MM.1S (cell line): ENCODE measurements at regions not wholly inside any gene's neighbourhood (a gene's known extent, or its start where the extent isn't known, plus 50 kb on each side); places are given as distances from the start of the nearest gene placed in this dataset.

Experiments used
- DNase-seq: peaks from one replicate; pipeline ENCODE4 v3.0.0-alpha.2; 2015
- H2AFZ ChIP-seq: fragments of 300-600 bp; sonication (generic); 2 replicates; pipeline ENCODE4 v1.6.0; 2016; ENCODE audit warnings: antibody characterized with exemption, low read length
- H3F3A ChIP-seq: fragments of 300-600 bp; sonication (generic); 2 replicates; pipeline ENCODE4 v1.6.1; 2016; ENCODE audit warnings: mild to moderate bottlenecking, antibody characterized with exemption, low read length, moderate library complexity, mixed read lengths; ENCODE audit not compliant: insufficient read depth
- H3K27ac ChIP-seq: fragments of 300-600 bp; sonication (generic); 2 replicates; pipeline ENCODE4 v1.5.1; 2016; ENCODE audit warnings: mild to moderate bottlenecking, low read length
- H3K27me3 ChIP-seq: fragments of 300-600 bp; sonication (generic); replicated peaks from 2 replicates; pipeline ENCODE4 v1.6.0; 2016; ENCODE audit warnings: low read length; ENCODE audit not compliant: insufficient read depth
- H3K36me3 ChIP-seq: fragments of 300-600 bp; sonication (generic); replicated peaks from 2 replicates; pipeline ENCODE4 v1.6.1; 2016; ENCODE audit warnings: mild to moderate bottlenecking, low read length, mixed read lengths; ENCODE audit not compliant: insufficient read depth
- H3K4me1 ChIP-seq: fragments of 300-600 bp; sonication (generic); 2 replicates; pipeline ENCODE4 v1.6.1; 2016; ENCODE audit warnings: low read length, mixed read lengths
- H3K4me2 ChIP-seq: fragments of 300-600 bp; sonication (generic); 2 replicates; pipeline ENCODE4 v1.6.0; 2016; ENCODE audit warnings: low read depth, low read length
- H3K4me3 ChIP-seq: fragments of 300-600 bp; sonication (generic); 2 replicates; pipeline ENCODE4 v1.5.1; 2016; ENCODE audit warnings: low read length, mixed read lengths
- H3K79me2 ChIP-seq: fragments of 300-600 bp; sonication (generic); 2 replicates; pipeline ENCODE4 v1.6.1; 2016; ENCODE audit warnings: mixed run types, low read length, mixed read lengths
- H3K9ac ChIP-seq: fragments of 300-600 bp; sonication (generic); 2 replicates; pipeline ENCODE4 v1.6.1; 2016; ENCODE audit warnings: low read length, mixed read lengths
- H3K9me2 ChIP-seq: fragments of 300-600 bp; sonication (generic); replicated peaks from 2 replicates; pipeline ENCODE4 v1.6.1; 2016; ENCODE audit warnings: mild to moderate bottlenecking, low read length, mixed read lengths; ENCODE audit not compliant: insufficient read depth
- H3K9me3 ChIP-seq: fragments of 300-600 bp; sonication (generic); replicated peaks from 2 replicates; pipeline ENCODE4 v1.6.1; 2016; ENCODE audit warnings: mild to moderate bottlenecking, low read length, mixed read lengths; ENCODE audit not compliant: insufficient read depth
- H4K20me1 ChIP-seq: fragments of 300-600 bp; sonication (generic); 2 replicates; pipeline ENCODE4 v1.6.1; 2016; ENCODE audit warnings: mild to moderate bottlenecking, low read length, moderate library complexity, mixed read lengths; ENCODE audit not compliant: insufficient read depth
- EZH2 ChIP-seq: fragments of 300-600 bp; sonication (generic); optimal IDR thresholded peaks from 2 replicates; pipeline ENCODE3; 2017; ENCODE audit warnings: low read depth, mild to moderate bottlenecking, antibody characterized with exemption, low read length, mixed read lengths
- EZH2phosphoT487 ChIP-seq: fragments of 300-600 bp; sonication (generic); IDR thresholded peaks from 2 replicates; pipeline ENCODE4 v1.6.1; 2018; ENCODE audit warnings: antibody characterized with exemption, low read length
- TF ChIP-seq, protein P1 (sequence below): fragments of 300-600 bp; sonication (generic); IDR thresholded peaks from 2 replicates; pipeline ENCODE4 v1.5.1; 2016; ENCODE audit warnings: antibody characterized with exemption, low read length, mixed read lengths

- Histone ChIP-seq H3K4me3 (no peak overlapping the region), H3K9me2 (no peaks in the 10 kb centered on the region), H3K4me1 (no peaks in the 10 kb centered on the region), H3K27me3 (no peaks in the 10 kb centered on the region), H3K4me2 (no peak overlapping the region), H3K9me3 (no peaks in the 10 kb centered on the region), H3F3A (no peaks in the 10 kb centered on the region), H4K20me1 (no peaks in the 10 kb centered on the region), H3K36me3 (no peaks in the 10 kb centered on the region), H3K9ac (no peak overlapping the region), H3K79me2 (no peaks in the 10 kb centered on the region), H3K27ac (no peak overlapping the region), H2AFZ (no peak overlapping the region)
- no peak for DNase-seq
- no peak for TF ChIP-seq EZH2
- TF ChIP-seq EZH2phosphoT487 = no peak
- TF ChIP-seq, protein P1, sequence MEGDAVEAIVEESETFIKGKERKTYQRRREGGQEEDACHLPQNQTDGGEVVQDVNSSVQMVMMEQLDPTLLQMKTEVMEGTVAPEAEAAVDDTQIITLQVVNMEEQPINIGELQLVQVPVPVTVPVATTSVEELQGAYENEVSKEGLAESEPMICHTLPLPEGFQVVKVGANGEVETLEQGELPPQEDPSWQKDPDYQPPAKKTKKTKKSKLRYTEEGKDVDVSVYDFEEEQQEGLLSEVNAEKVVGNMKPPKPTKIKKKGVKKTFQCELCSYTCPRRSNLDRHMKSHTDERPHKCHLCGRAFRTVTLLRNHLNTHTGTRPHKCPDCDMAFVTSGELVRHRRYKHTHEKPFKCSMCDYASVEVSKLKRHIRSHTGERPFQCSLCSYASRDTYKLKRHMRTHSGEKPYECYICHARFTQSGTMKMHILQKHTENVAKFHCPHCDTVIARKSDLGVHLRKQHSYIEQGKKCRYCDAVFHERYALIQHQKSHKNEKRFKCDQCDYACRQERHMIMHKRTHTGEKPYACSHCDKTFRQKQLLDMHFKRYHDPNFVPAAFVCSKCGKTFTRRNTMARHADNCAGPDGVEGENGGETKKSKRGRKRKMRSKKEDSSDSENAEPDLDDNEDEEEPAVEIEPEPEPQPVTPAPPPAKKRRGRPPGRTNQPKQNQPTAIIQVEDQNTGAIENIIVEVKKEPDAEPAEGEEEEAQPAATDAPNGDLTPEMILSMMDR = no peak
Measured at GRCh38 chr5:123949807-123950340, 437.9 kb downstream of the CSNK1G3 start.

DNA sequence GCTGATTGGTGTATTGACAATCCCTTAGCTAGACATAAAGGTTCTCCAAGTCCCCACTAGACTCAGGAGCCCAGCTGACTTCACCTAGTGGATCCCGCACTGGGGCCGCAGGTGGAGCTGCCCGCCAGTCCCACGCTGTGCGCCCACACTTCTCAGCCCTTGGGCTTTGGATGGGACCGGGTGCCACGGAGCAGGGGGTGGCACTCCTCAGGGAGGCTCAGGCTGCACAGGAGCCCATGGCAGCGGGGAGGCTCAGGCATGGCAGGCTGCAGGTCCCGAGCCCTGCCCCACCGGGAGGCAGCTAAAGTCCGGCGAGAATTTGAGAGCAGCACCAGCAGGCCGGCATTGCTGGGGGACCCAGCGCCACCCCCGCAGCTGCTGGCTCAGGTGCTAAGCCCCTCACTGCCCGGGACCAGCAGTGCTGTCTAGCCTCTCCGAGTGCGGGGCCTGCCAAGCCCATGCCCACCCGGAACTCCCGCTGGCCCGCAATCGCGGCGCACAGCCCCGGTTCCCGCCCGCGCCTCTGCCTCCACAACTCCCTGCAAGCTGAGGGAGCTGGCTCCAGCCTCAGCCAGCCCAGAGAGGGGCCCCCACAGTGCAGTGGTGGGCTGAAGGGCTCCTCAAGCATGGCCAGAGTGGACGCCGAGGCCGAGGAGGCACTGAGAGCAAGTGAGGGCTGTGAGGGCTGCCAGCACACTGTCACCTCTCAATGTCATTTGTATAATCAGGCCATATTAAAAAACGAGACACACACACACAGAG lies 437.2 kb downstream of the CSNK1G3 start:
- Histone ChIP-seq H3K27ac (no peak overlapping the region), H2AFZ (no peak overlapping the region), H3K4me1 (no peaks in the 10 kb centered on the region), H3F3A (no peaks in the 10 kb centered on the region), H3K9me3 (no peaks in the 10 kb centered on the region), H3K9ac (no peak overlapping the region), H3K4me2 (no peak overlapping the region), H4K20me1 (no peaks in the 10 kb centered on the region), H3K79me2 (no peaks in the 10 kb centered on the region), H3K36me3 (no peaks in the 10 kb centered on the region), H3K4me3 (no peak overlapping the region), H3K27me3 (no peaks in the 10 kb centered on the region), H3K9me2 (no peaks in the 10 kb centered on the region)
- DNase-seq = no peak
- no peak for TF ChIP-seq EZH2phosphoT487

GRCh38 chr5:123947797-123948196 lies 435.8 kb downstream of the CSNK1G3 start:
- no peak overlapping the region for H3K4me3 ChIP-seq
- no peaks in the 10 kb centered on the region for H3F3A ChIP-seq
- no peak for TF ChIP-seq EZH2
- TF ChIP-seq, protein P1 = no peak
- no peaks in the 10 kb centered on the region for H3K4me1 ChIP-seq
- H3K4me2 ChIP-seq = no peak overlapping the region
- no peak overlapping the region for H3K27ac ChIP-seq
- no peaks in the 10 kb centered on the region for H3K36me3 ChIP-seq
- no peaks in the 10 kb centered on the region for H3K79me2 ChIP-seq
- H3K9ac ChIP-seq = no peak overlapping the region
- no peaks in the 10 kb centered on the region for H3K27me3 ChIP-seq
- H2AFZ ChIP-seq = no peak overlapping the region
- H4K20me1 ChIP-seq = no peaks in the 10 kb centered on the region
- H3K9me3 ChIP-seq = no peaks in the 10 kb centered on the region
- DNase-seq = no peak
- no peaks in the 10 kb centered on the region for H3K9me2 ChIP-seq

- no peak overlapping the region for H2AFZ ChIP-seq
- H3K79me2 ChIP-seq = no peaks in the 10 kb centered on the region
- no peaks in the 10 kb centered on the region for H3K27me3 ChIP-seq
- no peak overlapping the region for H3K27ac ChIP-seq
- H3K9me2 ChIP-seq = no peaks in the 10 kb centered on the region
- H3F3A ChIP-seq = no peaks in the 10 kb centered on the region
- no peak overlapping the region for H3K9ac ChIP-seq
- no peak overlapping the region for H3K4me2 ChIP-seq
- no peak for TF ChIP-seq EZH2
- TF ChIP-seq, protein P1 = no peak
- TF ChIP-seq EZH2phosphoT487 = no peak
- H3K4me1 ChIP-seq = no peaks in the 10 kb centered on the region
- H3K4me3 ChIP-seq = no peak overlapping the region
- DNase-seq = no peak
- no peaks in the 10 kb centered on the region for H3K36me3 ChIP-seq
- no peaks in the 10 kb centered on the region for H4K20me1 ChIP-seq
- H3K9me3 ChIP-seq = no peaks in the 10 kb centered on the region
Measured at GRCh38 chr5:123945548-123945947, 433.6 kb downstream of the CSNK1G3 start.
